ENCODE measurements at regions not wholly inside any gene's neighbourhood (a gene's known extent, or its start where the extent isn't known, plus 50 kb on each side); places are given as distances from the start of the nearest gene placed in this dataset.

DNA sequence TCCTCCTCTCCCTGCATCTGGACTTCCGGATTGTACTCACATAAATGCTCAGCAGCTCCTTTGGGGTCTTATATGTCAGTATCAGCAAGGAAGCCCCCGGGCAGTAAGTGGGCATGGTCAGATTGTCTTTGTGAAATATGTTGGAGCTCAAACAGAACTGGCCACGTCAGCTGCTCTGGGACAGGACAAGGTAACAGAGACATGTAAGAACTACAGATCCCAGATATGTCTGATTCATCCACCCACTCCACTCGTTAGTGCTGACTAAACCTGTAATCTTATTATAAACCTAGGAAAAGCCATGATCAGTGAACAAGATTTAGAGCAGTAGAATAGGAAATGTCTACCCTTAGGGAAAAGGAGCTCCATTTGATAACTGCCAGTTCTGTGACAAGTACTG, 561.8 kb downstream of the CETN3 start:
- Mint-ChIP-seq H3K36me3 (ENCODE audit: low read depth, unreplicated experiment) (no peaks in the 10 kb centered on the region), H3K9me3 (ENCODE audit: unreplicated experiment) (no peaks in the 10 kb centered on the region), H3K4me1 (ENCODE audit: low read depth, unreplicated experiment) (peaks cover 8% of the 10 kb centered on the region), H3K27me3 (ENCODE audit: low read depth, unreplicated experiment) (no peaks in the 10 kb centered on the region), H3K27ac (ENCODE audit: unreplicated experiment) (no peak overlapping the region), H3K4me3 (ENCODE audit: unreplicated experiment) (no peak overlapping the region)
- H3K79me2 ChIP-seq (ENCODE audit: insufficient read depth, low read length), result no peaks in the 10 kb centered on the region
- H3K27me3 ChIP-seq (ENCODE audit: insufficient read depth, low read length), result no peaks in the 10 kb centered on the region
- H3K4me2 ChIP-seq (ENCODE audit: low read length), result peak overlapping the region; percentile 4
- peak; percentile 75 for DNase-seq (ENCODE audit: low read depth)
- no peak overlapping the region for H3K9ac ChIP-seq (ENCODE audit: low read length)
- no peaks in the 10 kb centered on the region for H3K36me3 ChIP-seq (ENCODE audit: insufficient read depth, low read length)
- H3K27ac ChIP-seq (ENCODE audit: low read depth, low read length), result no peak overlapping the region
- H3K4me1 ChIP-seq (ENCODE audit: insufficient read depth, low read length), result no peaks in the 10 kb centered on the region
- H3K4me3 ChIP-seq (ENCODE audit: insufficient read depth, low read depth, low read length), result no peak overlapping the region
- no peaks in the 10 kb centered on the region for H3K9me3 ChIP-seq (ENCODE audit: insufficient read depth, low read depth, low read length)
- no peak overlapping the region for H2AFZ ChIP-seq (ENCODE audit: low read depth, low read length)
- no peak for TF ChIP-seq EZH2 (IDR thresholded peaks at IDR 0.05; ENCODE audit: insufficient read depth, low read length)
- TF ChIP-seq, protein P1, sequence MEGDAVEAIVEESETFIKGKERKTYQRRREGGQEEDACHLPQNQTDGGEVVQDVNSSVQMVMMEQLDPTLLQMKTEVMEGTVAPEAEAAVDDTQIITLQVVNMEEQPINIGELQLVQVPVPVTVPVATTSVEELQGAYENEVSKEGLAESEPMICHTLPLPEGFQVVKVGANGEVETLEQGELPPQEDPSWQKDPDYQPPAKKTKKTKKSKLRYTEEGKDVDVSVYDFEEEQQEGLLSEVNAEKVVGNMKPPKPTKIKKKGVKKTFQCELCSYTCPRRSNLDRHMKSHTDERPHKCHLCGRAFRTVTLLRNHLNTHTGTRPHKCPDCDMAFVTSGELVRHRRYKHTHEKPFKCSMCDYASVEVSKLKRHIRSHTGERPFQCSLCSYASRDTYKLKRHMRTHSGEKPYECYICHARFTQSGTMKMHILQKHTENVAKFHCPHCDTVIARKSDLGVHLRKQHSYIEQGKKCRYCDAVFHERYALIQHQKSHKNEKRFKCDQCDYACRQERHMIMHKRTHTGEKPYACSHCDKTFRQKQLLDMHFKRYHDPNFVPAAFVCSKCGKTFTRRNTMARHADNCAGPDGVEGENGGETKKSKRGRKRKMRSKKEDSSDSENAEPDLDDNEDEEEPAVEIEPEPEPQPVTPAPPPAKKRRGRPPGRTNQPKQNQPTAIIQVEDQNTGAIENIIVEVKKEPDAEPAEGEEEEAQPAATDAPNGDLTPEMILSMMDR (IDR thresholded peaks at IDR 0.05; ENCODE audit: insufficient read depth, low read depth, low read length), result no peak
- no peaks in the 10 kb centered on the region for H4K20me1 ChIP-seq (ENCODE audit: insufficient read depth, low read length)
- no peak for FAIRE-seq

DNA sequence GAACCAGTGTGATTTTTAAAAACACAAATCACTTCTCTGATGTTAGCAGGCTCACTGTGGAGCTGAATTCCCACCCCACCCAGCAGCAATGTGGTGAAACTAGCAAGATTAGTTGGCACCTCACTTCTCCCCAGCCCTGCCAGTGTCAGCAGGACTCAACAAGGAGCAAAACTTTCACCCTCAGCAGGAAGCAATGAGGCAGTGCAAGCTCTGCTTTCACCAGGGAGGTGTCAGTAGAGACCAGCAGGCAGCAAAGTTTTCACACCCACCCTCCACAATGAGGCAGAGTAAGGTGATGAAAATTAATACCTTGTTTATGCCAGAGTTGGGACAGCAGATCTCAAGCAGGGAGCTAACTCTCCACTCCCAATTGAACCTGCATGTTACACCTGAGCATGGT, 565.0 kb downstream of the CETN3 start:
- DNase-seq (ENCODE audit: low read depth), result no peak
- H3K4me1 ChIP-seq (ENCODE audit: insufficient read depth, low read length), result no peaks in the 10 kb centered on the region
- H3K27me3 ChIP-seq (ENCODE audit: insufficient read depth, low read length), result no peaks in the 10 kb centered on the region
- Mint-ChIP-seq H3K27me3 (ENCODE audit: low read depth, unreplicated experiment) (no peaks in the 10 kb centered on the region), H3K36me3 (ENCODE audit: low read depth, unreplicated experiment) (no peaks in the 10 kb centered on the region), H3K4me3 (ENCODE audit: unreplicated experiment) (no peak overlapping the region), H3K9me3 (ENCODE audit: unreplicated experiment) (no peaks in the 10 kb centered on the region), H3K4me1 (ENCODE audit: low read depth, unreplicated experiment) (peaks cover 3% of the 10 kb centered on the region), H3K27ac (ENCODE audit: unreplicated experiment) (no peak overlapping the region)
- H3K9ac ChIP-seq (ENCODE audit: low read length), result no peak overlapping the region
- no peaks in the 10 kb centered on the region for H3K79me2 ChIP-seq (ENCODE audit: insufficient read depth, low read length)
- H3K4me3 ChIP-seq (ENCODE audit: insufficient read depth, low read depth, low read length), result no peak overlapping the region
- no peak overlapping the region for H3K4me2 ChIP-seq (ENCODE audit: low read length)
- no peak overlapping the region for H2AFZ ChIP-seq (ENCODE audit: low read depth, low read length)
- FAIRE-seq, result no peak
- no peaks in the 10 kb centered on the region for H3K36me3 ChIP-seq (ENCODE audit: insufficient read depth, low read length)
- H4K20me1 ChIP-seq (ENCODE audit: insufficient read depth, low read length), result no peaks in the 10 kb centered on the region
- no peaks in the 10 kb centered on the region for H3K9me3 ChIP-seq (ENCODE audit: insufficient read depth, low read depth, low read length)
- no peak overlapping the region for H3K27ac ChIP-seq (ENCODE audit: low read depth, low read length)
- TF ChIP-seq, protein P1 (IDR thresholded peaks at IDR 0.05; ENCODE audit: insufficient read depth, low read depth, low read length), result no peak
- TF ChIP-seq EZH2 (IDR thresholded peaks at IDR 0.05; ENCODE audit: insufficient read depth, low read length), result no peak

DNA sequence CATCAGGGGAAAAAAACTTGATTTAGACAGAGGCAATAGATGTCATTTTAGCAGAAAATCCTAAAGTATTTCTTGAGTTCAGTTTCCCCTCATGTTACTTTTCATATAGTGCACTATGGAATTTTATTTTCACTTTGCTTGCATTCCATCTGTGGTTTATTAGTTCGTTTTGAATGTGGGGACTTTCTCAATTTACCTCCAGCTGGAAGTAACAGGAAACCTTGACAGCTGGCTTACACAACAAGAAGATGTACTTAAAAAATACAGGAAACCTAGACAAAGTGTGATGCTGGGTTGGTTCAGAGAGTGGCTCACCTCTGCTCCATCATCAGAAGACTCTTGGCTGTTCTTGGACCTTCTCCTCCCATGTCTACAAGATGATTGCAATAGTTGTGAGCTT, 567.0 kb downstream of the CETN3 start:
- FAIRE-seq (no peak), DNase-seq (ENCODE audit: low read depth) (peak; percentile 21)
- Mint-ChIP-seq H3K27ac (ENCODE audit: unreplicated experiment) (no peak overlapping the region), H3K9me3 (ENCODE audit: unreplicated experiment) (no peaks in the 10 kb centered on the region), H3K27me3 (ENCODE audit: low read depth, unreplicated experiment) (no peaks in the 10 kb centered on the region), H3K36me3 (ENCODE audit: low read depth, unreplicated experiment) (no peaks in the 10 kb centered on the region), H3K4me1 (ENCODE audit: low read depth, unreplicated experiment) (peaks cover 2% of the 10 kb centered on the region), H3K4me3 (ENCODE audit: unreplicated experiment) (no peak overlapping the region)
- Histone ChIP-seq H2AFZ (ENCODE audit: low read depth, low read length) (no peak overlapping the region), H3K36me3 (ENCODE audit: insufficient read depth, low read length) (no peaks in the 10 kb centered on the region), H4K20me1 (ENCODE audit: insufficient read depth, low read length) (no peaks in the 10 kb centered on the region), H3K4me2 (ENCODE audit: low read length) (no peak overlapping the region), H3K4me1 (ENCODE audit: insufficient read depth, low read length) (no peaks in the 10 kb centered on the region), H3K79me2 (ENCODE audit: insufficient read depth, low read length) (no peaks in the 10 kb centered on the region), H3K9ac (ENCODE audit: low read length) (no peak overlapping the region), H3K27ac (ENCODE audit: low read depth, low read length) (no peak overlapping the region), H3K9me3 (ENCODE audit: insufficient read depth, low read depth, low read length) (no peaks in the 10 kb centered on the region), H3K4me3 (ENCODE audit: insufficient read depth, low read depth, low read length) (no peak overlapping the region), H3K27me3 (ENCODE audit: insufficient read depth, low read length) (no peaks in the 10 kb centered on the region)
- TF ChIP-seq, protein P1 (IDR thresholded peaks at IDR 0.05; ENCODE audit: insufficient read depth, low read depth, low read length), result no peak
- no peak for TF ChIP-seq EZH2 (IDR thresholded peaks at IDR 0.05; ENCODE audit: insufficient read depth, low read length)
